ENCODE measurements at regions not wholly inside any gene's neighbourhood (a gene's known extent, or its start where the extent isn't known, plus 50 kb on each side); places are given as distances from the start of the nearest gene placed in this dataset.

DNA sequence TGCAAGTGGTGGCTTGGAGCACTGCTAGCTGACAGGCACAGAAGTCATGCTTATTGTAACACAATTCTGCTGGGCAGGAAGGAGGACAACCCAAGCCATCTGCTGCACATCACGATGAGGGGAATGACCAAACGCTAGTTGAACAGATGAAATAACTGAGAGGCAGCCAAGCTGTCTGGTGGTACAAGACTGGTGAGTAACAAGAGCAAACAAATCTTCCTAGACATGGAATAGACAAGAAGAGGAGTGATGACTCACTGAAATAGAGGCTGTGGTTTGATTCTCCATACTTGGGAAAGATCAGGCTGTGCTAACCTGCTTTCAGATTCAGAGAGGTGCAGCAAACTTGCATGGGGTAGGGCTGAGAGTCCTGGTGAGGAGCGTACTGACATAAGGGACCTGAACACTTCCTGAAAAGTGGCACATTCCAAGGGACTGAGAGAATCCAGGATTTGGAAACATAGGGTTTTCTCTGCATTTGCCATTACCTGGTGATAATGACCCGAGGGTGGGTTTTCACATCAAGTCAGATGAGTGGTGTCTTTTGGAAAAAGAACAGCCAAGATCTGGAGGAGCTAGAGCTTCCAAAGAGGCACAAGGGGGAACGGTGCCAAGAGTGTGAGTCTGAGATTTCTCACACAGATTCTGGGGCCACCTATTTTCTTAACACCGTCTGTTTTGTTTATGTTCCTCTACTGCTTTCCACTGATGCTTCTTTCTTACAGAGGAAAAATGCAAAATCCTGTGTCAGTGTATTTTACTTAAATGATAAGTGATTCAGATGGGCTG is 60.0 kb downstream of the PRL start:
- no peak for DNase-seq
